ENCODE measurements at regions not wholly inside any gene's neighbourhood (a gene's known extent, or its start where the extent isn't known, plus 50 kb on each side); places are given as distances from the start of the nearest gene placed in this dataset.
"Not testable (repeated sequence)": the region's sequence is repeated elsewhere in the genome, so short reads cannot be mapped to it uniquely, and the experiment has no call there.

DNA sequence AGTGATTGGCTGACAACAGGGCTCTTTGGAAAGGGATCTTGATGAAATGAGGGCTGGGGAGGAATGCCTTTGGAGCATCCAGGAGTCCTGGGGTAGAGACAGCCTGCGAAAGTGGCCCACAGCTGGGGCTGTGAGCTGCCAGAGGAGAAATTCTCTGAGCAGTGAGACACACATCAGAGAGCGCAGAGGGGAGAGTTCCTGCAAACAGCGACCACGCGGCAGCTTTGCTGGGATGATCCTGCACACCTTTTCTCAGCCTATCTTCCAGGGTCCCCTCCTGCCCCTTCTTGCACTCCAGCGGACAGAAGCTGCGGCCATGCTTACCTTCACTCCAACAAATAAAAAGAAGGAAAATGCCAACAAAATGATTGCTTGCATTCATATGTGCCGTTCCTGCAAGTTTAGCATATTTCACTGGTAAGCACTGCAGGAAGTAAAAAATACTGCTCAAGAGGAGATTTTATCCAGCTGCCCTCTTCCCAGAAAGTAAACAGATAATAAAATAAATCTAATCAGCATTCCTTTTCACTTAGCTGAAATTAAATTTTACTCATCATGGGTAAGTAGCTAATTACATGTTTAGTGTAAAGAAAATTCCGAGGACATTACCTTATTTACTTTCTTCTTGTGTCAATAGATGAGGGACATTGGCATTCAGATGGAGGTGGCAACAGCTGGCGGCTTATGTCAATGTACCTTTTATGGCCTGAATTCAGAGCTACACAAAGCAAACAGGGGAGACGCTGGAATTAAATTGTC, 339.9 kb upstream of the ARID1B start:
- no peak for DNase-seq

DNA sequence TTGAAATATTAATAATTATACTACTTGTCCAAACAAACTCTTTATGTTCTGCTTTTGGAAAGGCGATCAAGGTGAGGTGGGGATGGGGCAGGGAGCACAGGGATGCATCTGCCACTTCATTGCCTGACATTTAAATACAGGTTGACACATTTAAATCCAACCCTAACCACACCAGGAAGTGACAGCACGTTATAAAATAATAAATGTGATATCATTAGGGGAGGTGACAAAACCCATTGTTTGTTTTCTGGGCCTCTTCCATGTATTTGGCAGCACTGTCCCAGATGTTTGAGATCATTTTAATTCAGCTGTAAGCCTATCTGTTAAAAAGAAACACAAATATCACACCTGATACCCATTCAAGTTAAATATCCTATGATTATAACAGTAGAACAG, 342.4 kb upstream of the ARID1B start:
- no peak for DNase-seq

DNA sequence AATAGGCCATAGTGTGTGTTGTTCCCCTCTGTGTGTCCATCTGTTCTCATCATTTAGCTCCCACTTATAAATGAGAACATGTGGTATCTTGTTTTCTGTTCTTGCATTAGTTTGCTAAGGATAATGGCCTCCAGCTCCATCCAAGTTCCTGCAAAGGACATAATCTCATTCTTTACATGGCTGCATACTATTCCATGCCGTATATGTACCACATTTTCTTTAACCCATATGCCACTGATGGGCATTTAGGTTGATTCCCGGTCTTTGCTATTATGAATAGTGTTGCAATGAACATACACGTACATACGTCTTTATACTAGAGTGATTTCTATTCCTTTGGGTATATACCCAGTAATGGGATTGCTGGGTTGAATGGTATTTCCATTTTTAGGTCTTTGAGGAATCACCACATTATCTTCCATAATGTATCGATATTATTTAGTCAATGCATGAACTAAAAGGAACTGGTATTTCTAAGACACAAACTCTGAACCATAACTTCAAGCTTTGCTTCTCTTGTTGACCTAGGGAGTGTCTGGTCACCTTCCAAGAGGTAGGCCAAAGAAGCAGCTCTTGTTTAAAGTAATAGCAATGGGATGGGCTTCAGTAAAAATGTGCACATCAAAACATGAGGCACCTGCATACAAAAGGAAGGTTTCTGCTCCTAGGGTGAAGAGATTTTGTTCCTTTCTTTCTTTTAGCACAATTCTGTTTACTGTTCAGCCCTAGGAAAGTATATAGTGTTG, 343.0 kb upstream of the ARID1B start:
- no peak for DNase-seq

DNA sequence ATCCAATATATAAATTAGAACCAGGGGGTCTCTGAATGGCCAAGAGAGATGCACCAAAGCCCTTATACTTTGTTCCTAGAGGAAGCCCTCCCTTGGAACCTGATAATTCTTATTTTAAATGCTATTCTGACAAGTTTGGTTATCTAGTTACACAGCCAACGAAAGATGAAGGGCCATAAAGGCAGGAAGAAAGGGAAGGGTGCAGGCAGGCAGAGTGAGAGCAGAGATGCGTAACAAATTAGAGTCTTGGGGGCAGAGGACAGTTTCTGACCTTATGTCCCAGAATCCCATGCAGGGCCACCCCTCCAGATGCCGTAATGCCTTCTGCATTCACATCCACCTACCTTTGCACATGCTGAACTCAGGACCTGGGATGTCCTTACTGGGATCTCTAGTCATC, 344.6 kb upstream of the ARID1B start:
- no peak for DNase-seq

DNA sequence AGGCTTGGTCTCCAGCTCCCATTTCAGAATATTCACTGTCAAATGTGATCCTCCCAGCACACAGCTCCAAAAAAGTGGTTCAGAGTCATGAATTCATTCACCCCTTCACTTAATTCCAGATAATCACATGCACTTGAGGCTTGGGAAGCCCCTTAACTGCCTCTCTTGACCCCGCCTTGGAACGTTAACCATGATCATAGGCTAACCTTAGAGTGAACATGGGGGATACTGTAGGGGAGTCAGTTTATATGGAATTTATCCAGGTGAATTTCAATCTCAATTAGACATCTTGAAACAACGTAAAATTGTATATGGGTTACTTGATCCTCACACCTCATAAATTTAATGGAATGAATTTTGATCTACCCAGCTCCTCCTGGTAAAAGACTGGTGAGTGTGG, 346.8 kb upstream of the ARID1B start:
- no peak for DNase-seq

DNA sequence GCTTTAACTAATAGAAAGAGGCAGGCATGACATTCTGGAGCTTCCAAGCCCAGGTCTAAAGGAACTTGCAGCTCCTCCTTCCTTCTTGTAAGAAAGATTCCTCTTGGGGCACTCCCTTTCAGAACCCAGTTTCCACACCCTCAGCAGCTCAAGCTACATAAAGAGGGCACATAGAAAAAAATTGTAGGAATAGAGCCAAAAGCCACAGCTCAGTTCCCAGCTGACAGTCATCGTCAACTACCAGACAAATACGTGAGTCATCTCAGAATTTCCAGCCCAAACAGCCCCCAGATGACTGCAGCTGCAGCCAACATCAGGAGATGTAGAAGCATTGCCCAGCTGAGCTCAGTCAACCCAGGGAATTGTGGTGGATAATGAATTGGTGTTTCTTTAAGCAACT, 349.8 kb upstream of the ARID1B start:
- DNase-seq: no peak

GRCh38 chr6:156425359-156426020, 351.7 kb upstream of the ARID1B start:
- no peak for DNase-seq

DNA sequence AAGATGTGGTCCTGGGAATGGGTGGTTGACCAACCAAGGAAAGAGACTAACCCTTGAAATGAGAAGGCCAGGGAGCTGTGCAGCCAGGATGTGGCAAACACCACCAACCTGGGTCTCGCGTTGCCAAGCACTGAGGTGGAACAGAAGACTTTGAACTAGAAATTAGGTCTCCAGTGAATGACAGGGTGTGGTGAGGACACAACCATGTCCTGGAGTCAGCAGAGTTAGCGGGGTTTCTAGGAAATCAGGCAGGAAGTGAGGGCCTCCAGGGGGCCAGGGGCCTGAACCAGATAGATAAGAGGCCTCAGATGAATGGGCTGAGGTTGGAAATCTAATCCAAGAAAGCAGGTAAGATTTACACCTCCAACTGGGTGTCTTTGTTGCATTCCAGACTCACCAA, 353.3 kb upstream of the ARID1B start:
- DNase-seq: no peak

- DNase-seq: no peak
These were observed 354.1 kb upstream of the ARID1B start for GRCh38 chr6:156423075-156423474.

DNA sequence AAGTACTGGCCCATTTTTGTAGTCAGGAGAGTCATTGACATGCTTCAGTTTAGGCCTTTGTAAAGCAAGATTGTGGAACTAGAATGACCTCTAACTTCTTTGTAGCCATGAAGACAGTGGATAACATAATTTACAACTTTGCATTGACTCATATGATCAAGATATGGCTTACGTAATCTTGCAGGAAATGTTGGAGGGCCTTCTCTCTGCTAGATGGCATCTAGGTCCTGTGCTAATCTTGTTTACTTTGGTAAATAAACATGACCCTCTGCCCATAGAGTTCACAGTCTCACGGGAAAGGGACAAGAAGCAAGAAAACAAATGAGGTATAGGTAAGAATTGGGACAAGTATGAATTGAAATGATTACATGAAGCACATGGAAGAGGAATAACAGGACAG, 355.2 kb upstream of the ARID1B start:
- no peak for DNase-seq

DNA sequence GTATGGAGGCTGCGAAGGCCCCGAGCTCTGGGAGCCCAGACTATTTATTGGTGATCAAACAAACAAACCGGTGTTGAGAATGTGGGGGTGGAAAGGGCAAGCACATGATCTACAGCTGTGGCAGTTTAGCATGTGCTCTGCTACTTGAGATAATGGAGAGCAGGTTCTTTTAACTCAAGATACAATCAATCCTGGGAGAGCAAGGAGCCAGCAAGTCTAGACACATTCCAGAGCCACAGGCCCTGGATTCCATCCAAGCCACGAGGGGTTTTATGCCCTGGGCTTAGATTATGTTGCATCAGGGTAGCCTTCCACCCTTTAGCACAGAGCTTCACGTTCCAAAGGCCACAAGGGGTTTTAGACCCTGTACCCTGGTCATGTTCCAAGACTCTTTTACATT, 355.9 kb upstream of the ARID1B start:
- not testable (repeated sequence) for DNase-seq

DNA sequence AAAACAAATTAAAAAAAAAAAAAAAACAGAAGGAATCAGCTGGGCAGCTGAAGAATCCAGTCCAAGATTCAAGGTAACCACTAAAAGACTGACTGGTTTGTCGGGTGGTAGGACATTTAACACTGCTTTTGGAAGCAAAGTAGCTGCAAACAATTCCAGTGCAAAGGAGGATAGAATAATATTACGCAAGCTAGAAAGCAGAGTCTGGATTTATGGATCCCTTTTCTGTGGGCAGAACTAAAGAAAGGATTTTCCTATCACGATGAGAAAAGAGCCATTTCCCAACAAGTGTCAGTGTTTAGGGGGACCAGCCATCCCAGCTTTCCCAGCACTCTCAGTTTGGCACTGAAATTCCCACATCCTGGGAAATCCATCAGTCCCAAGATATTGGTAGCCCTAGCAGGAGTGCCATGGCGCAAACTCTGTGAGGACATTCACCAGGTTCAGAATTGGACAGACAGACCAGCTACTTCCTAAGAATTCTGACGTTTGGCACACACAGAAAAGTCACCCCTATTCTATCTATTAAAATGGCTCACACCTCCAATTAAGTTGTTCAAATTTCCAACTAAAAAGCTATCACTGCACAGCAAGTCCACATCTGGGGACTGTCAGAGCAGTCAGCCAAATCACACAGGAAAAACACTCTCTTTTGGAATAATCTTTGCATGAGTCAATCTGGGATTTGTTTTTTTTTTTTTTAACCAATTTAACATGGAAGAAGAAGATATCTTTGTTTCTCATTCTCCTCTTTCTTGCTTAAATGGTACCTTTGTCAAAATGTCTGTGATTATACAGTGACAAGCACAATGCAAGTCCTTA, 356.8 kb upstream of the ARID1B start:
- DNase-seq: no peak

DNA sequence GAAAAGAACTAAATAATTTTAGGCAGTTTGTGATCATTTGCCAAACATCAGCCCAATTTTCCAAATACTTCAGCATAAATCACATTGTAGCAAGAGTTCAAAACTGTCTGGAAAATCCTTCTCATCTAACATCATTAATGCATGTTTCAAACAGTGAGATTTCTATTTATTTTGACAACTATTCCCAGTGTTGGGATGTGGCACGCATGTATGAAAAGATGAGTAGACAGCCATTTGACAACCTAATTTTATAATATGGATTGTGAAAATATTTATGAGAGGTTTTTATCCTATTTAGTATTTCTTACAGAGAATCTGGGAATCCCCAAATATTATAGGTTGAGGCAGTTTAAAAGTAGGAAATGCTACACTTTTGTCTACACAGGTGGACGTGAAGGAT, 357.6 kb upstream of the ARID1B start:
- no peak for DNase-seq

DNA sequence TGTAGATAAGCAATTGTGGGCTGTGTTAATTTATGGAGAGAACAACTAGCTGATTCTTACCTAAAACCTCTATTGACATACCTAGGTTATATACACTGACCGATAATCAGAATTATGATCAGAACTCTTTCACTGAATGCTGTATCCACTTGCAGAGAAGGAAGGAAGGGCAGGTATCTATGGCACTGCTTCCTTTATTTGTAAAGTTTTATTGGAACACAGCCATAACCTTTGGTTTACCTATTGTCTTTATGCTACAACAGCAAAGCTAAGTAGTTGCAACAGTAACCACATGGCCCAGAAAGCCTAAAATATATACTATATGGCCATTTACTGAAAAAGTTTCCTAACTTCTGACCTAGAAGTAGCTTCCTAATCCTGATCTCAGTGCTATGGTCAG, 358.9 kb upstream of the ARID1B start:
- no peak for DNase-seq

- no peak for DNase-seq
These were observed 360.8 kb upstream of the ARID1B start for GRCh38 chr6:156416391-156416790.

- no peak for DNase-seq
These were observed 364.0 kb upstream of the ARID1B start for GRCh38 chr6:156413154-156413553.

DNA sequence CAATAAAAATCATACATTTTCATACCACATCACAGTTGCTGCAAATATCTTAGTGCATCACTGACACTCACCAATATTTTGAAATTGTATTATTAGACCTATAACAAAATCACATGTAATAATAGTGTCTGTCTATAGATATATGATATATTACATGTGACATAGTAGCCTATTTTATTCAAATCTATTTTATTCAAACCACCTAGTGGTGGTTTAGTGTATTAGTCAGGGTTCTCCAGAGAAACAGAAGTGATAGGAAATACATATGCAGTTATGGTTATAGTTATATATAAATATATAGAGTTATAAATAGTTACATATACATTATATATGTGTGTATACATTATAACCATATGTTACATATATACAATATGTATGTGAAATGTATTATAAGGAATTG, 366.5 kb upstream of the ARID1B start:
- no peak for DNase-seq

GRCh38 chr6:156408655-156409054, 368.5 kb upstream of the ARID1B start:
- DNase-seq: no peak

DNA sequence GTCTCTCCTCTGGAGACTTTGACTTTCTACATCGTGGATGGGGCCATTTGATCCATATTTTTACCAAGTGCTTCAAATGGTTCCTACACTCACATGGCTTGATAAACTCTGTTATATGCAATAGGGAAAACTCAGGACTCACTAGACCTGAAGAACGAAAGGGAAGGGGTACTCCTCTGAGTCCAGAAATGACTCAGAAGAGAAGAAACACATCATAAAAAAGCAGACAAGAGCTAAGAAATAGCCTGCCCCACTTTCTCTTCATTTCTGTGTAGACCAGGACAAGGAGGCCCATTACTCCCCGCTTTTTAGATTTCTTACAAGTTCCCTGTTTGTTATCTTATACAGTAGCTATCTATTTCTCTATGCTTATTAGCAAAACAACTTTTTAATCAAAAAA, 369.8 kb upstream of the ARID1B start:
- no peak for DNase-seq

DNA sequence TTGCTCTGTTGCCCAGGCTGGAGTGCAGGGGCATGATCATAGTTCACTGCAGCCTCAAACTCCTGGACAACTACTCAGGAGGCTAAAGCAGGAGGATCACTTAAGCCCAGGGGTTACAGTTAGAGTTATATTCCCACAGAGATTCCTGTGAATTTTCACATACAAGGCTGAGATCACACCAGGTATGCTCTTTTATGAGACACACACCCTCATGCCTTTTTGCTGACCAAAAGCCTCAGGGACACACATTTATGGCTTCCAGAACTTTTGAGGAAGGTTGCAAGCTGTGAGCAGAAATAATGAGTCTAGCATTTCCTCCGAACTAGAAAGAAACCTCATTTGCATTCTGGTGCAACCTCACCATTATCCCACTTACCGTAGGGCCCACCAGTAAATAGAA, 370.5 kb upstream of the ARID1B start:
- no peak for DNase-seq

DNA sequence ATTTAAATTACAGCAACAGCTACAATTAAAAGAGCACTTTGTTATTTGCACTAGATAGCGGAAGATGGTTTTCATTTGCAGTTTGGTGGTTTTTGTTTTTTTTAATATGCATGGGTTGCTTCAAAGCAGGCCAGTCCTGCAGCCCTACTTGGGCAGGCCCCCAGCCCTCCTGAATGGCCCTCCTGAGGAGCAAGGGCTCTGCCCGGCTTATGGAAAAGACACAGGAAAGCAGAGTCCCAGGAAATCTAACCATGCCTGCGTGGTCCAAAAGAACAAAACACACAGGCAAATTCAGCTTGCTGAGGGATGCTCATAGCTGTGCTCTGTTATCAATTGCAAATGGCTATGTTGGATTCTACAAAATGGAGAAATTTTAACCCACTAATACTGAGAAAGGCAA, 371.1 kb upstream of the ARID1B start:
- no peak for DNase-seq

GRCh38 chr6:156402628-156403027, 374.6 kb upstream of the ARID1B start:
- no peak for DNase-seq

DNA sequence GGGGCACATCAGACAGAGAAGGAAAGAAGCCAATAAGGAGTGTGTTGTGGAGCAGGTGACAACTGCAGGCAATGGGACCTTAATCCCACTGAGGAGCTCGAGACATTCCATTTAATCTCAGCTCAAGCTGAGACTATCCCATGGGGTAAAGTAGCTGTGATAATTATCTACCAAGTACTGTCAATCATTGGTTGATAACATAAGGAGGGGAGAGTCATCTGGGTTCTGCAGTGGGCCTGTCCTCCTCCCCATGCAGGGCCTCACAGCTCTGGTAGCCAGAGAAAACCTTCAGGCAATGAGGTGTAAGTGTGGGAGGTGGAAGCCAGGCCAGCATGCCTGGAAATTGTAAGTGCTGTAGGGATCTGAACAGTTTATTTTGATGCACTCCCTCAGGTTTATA, 375.0 kb upstream of the ARID1B start:
- no peak for DNase-seq

Data from activated CD4-positive, CD25-positive, alpha-beta regulatory T cell (primary cell).